BE2C (cell line): ENCODE measurements at regions not wholly inside any gene's neighbourhood (a gene's known extent, or its start where the extent isn't known, plus 50 kb on each side); places are given as distances from the start of the nearest gene placed in this dataset.
A peak's percentile ranks its signal among the peaks of the same experiment; 100 is the strongest.
"Not testable (repeated sequence)": the region's sequence is repeated elsewhere in the genome, so short reads cannot be mapped to it uniquely, and the experiment has no call there.

Experiments used
- DNase-seq: peaks from one replicate; pipeline ENCODE4 v3.0.0-alpha.2; 2020
- H3K27me3 ChIP-seq: fragments of 250-450 bp; sonication (Bioruptor Pico); 2 replicates; pipeline ENCODE4 v1.5.1; 2020; ENCODE audit warnings: mild to moderate bottlenecking
- H3K36me3 ChIP-seq: fragments of 250-450 bp; sonication (Bioruptor Pico); 2 replicates; pipeline ENCODE4 v1.5.1; 2020; ENCODE audit warnings: mild to moderate bottlenecking
- H3K4me1 ChIP-seq: fragments of 250-450 bp; sonication (Bioruptor Pico); 2 replicates; pipeline ENCODE4 v1.5.1; 2020
- H3K4me3 ChIP-seq: 2 replicates; pipeline ENCODE4 v1.5.1; 2011; ENCODE audit warnings: low read depth, low read length
- H3K9me3 ChIP-seq: fragments of 250-450 bp; sonication (Bioruptor Pico); 2 replicates; pipeline ENCODE4 v1.5.1; 2020
- TF ChIP-seq, protein P1 (sequence below): IDR thresholded peaks from 2 replicates; pipeline ENCODE4 v1.5.1; 2012; ENCODE audit warnings: mild to moderate bottlenecking, low read depth, low read length

DNA sequence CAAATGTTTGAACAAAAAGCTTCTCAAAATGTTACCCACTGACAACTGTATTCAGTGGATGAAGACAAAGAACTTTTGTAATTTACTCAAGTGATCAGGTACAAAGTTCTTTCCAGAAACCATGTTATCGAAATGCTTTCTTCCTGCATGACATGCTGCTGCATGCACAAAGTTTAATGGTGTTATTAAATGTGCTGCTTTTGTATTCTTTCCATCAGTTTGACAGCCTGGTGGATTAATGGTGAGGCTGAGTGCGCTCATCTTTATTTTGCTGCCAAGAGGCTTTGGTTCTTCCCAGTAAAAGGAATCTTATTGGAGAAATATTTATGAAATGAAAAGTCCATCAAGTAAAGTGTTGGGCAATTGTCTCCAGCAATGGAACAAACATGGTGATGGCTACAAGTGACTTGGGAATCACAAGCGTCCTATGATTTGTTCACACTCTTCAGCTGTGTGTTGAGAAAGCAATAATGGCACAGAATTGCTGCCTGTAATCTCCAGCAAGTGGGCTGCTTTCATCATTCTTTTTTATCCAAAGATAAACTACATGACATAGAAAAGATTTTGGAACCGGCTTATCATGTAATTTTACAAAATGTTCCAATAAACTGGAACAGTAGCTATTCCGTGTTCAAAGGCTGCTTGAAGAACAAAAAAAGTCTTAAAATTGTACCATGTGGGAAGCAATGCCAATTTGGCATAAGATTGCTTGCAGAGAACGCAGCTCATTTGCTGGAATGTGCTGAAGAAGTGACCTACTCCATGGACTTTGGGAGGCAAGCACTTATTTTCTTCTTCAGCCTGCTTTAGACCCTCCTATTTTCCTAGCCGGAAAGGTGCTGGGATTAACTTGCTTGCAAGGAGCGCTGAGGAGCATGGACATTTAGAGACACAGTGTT, 153.1 kb downstream of the HSD17B3 start:
- Histone ChIP-seq H3K27me3 (no peaks in the 10 kb centered on the region), H3K36me3 (no peaks in the 10 kb centered on the region), H3K4me1 (no peaks in the 10 kb centered on the region), H3K9me3 (no peaks in the 10 kb centered on the region), H3K4me3 (no peak overlapping the region)
- TF ChIP-seq, protein P1, sequence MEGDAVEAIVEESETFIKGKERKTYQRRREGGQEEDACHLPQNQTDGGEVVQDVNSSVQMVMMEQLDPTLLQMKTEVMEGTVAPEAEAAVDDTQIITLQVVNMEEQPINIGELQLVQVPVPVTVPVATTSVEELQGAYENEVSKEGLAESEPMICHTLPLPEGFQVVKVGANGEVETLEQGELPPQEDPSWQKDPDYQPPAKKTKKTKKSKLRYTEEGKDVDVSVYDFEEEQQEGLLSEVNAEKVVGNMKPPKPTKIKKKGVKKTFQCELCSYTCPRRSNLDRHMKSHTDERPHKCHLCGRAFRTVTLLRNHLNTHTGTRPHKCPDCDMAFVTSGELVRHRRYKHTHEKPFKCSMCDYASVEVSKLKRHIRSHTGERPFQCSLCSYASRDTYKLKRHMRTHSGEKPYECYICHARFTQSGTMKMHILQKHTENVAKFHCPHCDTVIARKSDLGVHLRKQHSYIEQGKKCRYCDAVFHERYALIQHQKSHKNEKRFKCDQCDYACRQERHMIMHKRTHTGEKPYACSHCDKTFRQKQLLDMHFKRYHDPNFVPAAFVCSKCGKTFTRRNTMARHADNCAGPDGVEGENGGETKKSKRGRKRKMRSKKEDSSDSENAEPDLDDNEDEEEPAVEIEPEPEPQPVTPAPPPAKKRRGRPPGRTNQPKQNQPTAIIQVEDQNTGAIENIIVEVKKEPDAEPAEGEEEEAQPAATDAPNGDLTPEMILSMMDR, result no peak
- no peak for DNase-seq

DNA sequence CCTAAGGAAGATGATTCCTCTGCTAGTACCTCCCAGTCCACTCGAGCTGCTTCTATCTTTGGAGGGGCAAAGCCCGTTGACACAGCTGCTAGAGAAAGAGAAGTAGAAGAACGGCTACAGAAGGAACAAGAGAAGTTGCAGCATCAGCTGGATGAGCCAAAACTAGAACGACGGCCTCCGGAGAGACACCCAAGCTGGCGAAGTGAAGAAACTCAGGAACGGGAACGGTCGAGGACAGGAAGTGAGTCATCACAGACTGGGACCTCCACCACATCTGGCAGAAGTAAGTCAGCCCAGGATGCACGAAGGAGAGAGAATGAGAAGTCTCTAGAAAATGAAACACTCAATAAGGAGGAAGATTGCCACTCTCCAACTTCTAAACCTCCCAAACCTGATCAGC, 154.9 kb downstream of the HSD17B3 start:
- H3K4me3 ChIP-seq, DNase-seq, H3K27me3 ChIP-seq, H3K9me3 ChIP-seq, H3K4me1 ChIP-seq, H3K36me3 ChIP-seq: not testable (repeated sequence)

DNA sequence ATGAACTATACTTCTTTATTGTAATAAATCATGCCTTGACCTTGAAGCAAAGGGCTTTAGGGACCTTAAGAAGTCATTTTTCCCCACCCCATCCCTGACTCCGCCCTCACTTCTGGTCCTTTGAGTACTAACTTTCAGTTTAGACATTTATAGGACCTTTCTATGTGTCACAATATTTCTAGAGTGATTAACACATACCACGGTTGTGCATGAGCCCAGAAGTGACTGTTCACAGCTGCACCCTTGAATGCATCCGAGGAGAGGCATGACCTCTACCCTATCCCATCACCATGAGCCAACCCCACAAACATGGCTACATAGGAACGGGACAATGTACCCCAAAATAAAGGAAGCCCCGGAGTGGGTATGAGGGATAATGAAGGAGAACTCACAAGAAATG, 160.3 kb downstream of the HSD17B3 start:
- H3K9me3 ChIP-seq, result no peaks in the 10 kb centered on the region
- TF ChIP-seq, protein P1, result no peak
- peaks cover 8% of the 10 kb centered on the region; the same call in 1 of the 2 replicates for H3K4me1 ChIP-seq
- no peak for DNase-seq
- no peak overlapping the region for H3K4me3 ChIP-seq
- no peaks in the 10 kb centered on the region for H3K27me3 ChIP-seq
- H3K36me3 ChIP-seq, result no peaks in the 10 kb centered on the region

DNA sequence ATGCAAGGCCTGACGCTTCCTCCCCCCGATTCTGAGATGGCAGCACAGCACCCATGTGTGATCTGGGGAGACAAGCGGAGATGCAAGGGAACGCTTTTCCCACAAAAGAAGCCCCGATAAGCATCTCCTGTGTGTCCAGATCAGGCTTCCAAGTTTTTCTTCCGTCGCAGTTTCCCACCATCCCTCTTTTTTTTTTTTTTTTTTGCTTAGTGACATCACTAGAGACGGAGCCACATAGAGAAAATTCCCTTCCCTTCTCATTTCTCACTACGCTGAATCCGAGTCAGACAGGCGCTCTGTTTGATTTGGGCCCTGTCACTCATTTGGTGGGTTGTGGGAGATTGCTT, 160.9 kb downstream of the HSD17B3 start:
- no peak for DNase-seq
- no peaks in the 10 kb centered on the region for H3K9me3 ChIP-seq
- no peaks in the 10 kb centered on the region for H3K36me3 ChIP-seq
- H3K27me3 ChIP-seq, result no peaks in the 10 kb centered on the region
- no peak overlapping the region for H3K4me3 ChIP-seq
- TF ChIP-seq, protein P1, result no peak
- H3K4me1 ChIP-seq, result peaks cover 8% of the 10 kb centered on the region; the same call in 1 of the 2 replicates

DNA sequence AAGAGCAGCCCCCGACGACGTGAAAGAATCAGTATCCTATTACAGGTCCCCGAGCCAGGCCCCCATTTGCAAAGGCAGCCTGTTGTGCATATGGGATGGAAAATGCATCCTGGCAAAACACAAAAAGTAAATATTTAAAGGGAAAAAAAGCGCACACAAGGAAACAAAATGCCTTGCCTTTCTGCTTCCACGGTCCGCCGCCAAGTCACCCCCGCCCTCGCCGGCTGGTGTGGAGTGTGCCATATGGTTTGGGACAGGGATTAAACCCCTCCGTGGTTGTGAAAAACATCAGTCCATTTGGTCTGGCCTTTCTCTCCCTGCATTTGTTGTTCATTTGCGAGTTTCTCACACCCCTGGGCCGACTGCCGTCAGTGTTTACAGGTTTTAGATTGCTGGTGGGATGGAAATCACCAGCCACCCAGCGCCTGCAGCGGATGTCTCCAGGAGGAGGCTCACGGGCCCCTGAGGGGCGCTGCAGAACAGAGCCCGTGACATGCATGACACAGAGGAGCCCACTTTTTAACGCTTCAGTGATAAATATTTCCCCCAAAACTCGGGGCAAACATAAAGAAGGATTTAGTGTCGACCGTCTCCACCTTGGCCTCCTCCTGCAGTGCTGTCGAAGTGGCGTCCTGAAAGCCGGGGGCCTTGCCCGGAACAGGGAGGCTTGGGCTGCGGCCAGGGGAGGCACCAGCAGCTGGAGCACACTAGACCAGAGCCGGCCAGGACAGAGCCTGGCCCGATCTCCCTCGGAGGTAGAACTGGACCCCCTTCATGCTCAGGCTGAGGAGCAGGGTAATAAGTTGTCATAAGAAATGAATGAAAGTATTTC, 161.5 kb downstream of the HSD17B3 start:
- no peak for DNase-seq
- H3K36me3 ChIP-seq, result no peaks in the 10 kb centered on the region

DNA sequence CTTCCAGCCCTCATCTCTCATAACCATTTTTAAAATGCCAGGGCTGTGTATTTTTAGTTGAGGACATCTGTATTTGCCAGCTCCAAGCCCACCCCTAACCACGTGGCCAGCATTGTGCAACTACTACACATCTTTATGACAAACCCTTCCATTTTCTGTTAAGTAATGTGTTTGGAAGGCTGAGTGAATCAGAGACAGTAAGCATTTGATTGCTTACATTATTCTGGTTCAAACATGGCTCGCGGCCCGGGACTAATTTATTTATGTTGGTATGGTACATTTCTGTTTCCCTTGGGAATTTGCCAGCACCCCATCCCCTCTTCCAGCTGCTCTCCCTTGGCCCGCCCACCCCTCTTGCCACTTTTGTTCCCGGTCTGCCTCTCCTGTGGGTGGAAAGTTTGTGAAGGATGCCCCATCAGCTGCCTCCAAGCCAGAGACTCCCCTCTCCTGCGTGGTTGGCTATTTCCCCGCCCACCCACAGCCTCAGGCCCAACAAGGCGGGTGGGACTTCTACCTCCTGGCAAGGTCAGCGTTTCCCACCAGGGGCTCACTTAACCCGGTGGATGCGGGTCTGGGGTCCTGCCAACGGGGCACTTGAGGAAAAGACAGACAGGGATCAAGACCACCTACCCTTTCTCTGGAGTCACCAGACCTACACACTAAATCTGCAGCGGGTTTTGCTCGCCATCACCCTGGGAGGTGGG, 162.2 kb downstream of the HSD17B3 start:
- H3K27me3 ChIP-seq, result no peaks in the 10 kb centered on the region
- H3K4me3 ChIP-seq, result no peak overlapping the region; the same call in 1 of the 2 replicates
- no peaks in the 10 kb centered on the region for H3K9me3 ChIP-seq
- no peaks in the 10 kb centered on the region for H3K36me3 ChIP-seq
- H3K4me1 ChIP-seq, result peaks cover 8% of the 10 kb centered on the region; the same call in 1 of the 2 replicates
- TF ChIP-seq, protein P1, result no peak
- DNase-seq, result peak; percentile 61

More for the DNA sequence above, 161.5 kb downstream of the HSD17B3 start:
- Histone ChIP-seq H3K4me3 (no peak overlapping the region), H3K4me1 (peaks cover 8% of the 10 kb centered on the region; the same call in 1 of the 2 replicates), H3K27me3 (no peaks in the 10 kb centered on the region), H3K9me3 (no peaks in the 10 kb centered on the region)
- TF ChIP-seq, protein P1, result no peak
